ENCODE measurements at regions not wholly inside any gene's neighbourhood (a gene's known extent, or its start where the extent isn't known, plus 50 kb on each side); places are given as distances from the start of the nearest gene placed in this dataset.

- H3K4me3 ChIP-seq (replicated peaks; ENCODE audit: insufficient read depth, low read length), result no peak overlapping the region
- DNase-seq (ENCODE audit: low read depth in 1 of 2, low spot score in 1 of 2), result no peak
- H3K27me3 ChIP-seq (ENCODE audit: insufficient read depth, poor library complexity, severe bottlenecking), result no peaks in the 10 kb centered on the region
- no peak overlapping the region for H3K27ac ChIP-seq (replicated peaks)
- TF ChIP-seq SPI1 (IDR thresholded peaks at IDR 0.05; ENCODE audit: borderline replicate concordance, low read depth) (no peak), CTCF (IDR thresholded peaks at IDR 0.05; ENCODE audit: insufficient read depth, low read length) (no peak), GABPA (IDR thresholded peaks at IDR 0.05; ENCODE audit: low read depth) (no peak), POLR2AphosphoS5 (IDR thresholded peaks at IDR 0.05; ENCODE audit: low read depth) (no peak), REST (IDR thresholded peaks at IDR 0.05; ENCODE audit: insufficient replicate concordance, low read depth) (no peak)
These were observed 150.6 kb downstream of the PDCD6IP start for GRCh38 chr3:33949074-33949473.

GRCh38 chr3:33954956-33955355 is 156.5 kb downstream of the PDCD6IP start:
- Histone ChIP-seq H3K27me3 (ENCODE audit: insufficient read depth, poor library complexity, severe bottlenecking) (no peaks in the 10 kb centered on the region), H3K27ac (replicated peaks) (no peak overlapping the region), H3K4me3 (replicated peaks; ENCODE audit: insufficient read depth, low read length) (no peak overlapping the region)
- no peak for DNase-seq (ENCODE audit: low read depth in 1 of 2, low spot score in 1 of 2)
- no peak for TF ChIP-seq GABPA (IDR thresholded peaks at IDR 0.05; ENCODE audit: low read depth)
- TF ChIP-seq CTCF (IDR thresholded peaks at IDR 0.05; ENCODE audit: insufficient read depth, low read length), result no peak
- TF ChIP-seq SPI1 (IDR thresholded peaks at IDR 0.05; ENCODE audit: borderline replicate concordance, low read depth), result no peak
- TF ChIP-seq REST (IDR thresholded peaks at IDR 0.05; ENCODE audit: insufficient replicate concordance, low read depth), result no peak
- TF ChIP-seq POLR2AphosphoS5 (IDR thresholded peaks at IDR 0.05; ENCODE audit: low read depth), result no peak

- H3K27me3 ChIP-seq (ENCODE audit: insufficient read depth, poor library complexity, severe bottlenecking), result no peaks in the 10 kb centered on the region
These were observed 157.8 kb downstream of the PDCD6IP start for GRCh38 chr3:33956206-33956605.

More at GRCh38 chr3:33956206-33956605, 157.8 kb downstream of the PDCD6IP start:
- TF ChIP-seq SPI1 (IDR thresholded peaks at IDR 0.05; ENCODE audit: borderline replicate concordance, low read depth) (no peak), REST (IDR thresholded peaks at IDR 0.05; ENCODE audit: insufficient replicate concordance, low read depth) (no peak), CTCF (IDR thresholded peaks at IDR 0.05; ENCODE audit: insufficient read depth, low read length) (no peak), POLR2AphosphoS5 (IDR thresholded peaks at IDR 0.05; ENCODE audit: low read depth) (no peak), GABPA (IDR thresholded peaks at IDR 0.05; ENCODE audit: low read depth) (no peak)
- DNase-seq (ENCODE audit: low read depth in 1 of 2, low spot score in 1 of 2), result no peak
- no peak overlapping the region for H3K27ac ChIP-seq (replicated peaks)
- no peak overlapping the region for H3K4me3 ChIP-seq (replicated peaks; ENCODE audit: insufficient read depth, low read length)

Data from HL-60 (cell line).